ENCODE measurements at regions not wholly inside any gene's neighbourhood (a gene's known extent, or its start where the extent isn't known, plus 50 kb on each side); places are given as distances from the start of the nearest gene placed in this dataset.

DNA sequence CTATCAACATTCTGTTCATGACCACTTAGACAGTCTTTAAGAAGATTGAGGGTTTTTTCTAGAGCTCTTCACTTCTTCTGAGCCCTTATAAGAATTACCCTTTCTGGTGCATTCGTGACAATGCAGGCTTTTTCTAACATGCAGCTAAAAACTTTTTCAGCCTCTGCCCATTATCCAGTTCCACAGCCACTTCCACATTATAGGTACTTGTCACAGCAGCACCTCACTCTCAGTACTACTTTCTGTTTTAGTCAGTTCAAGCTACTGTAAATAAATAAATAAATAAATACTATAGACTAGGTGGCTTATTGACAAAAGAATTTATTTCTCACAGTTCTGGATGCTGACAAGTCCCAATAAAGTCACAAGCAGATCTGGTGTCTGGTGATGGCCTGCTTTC is 284.4 kb upstream of the PKN2 start:
- Histone ChIP-seq H3K36me3 (ENCODE audit: control insufficient read depth, insufficient read depth, low read length) (no peaks in the 10 kb centered on the region), H3K9me3 (ENCODE audit: control insufficient read depth, low read length) (no peaks in the 10 kb centered on the region), H3K27ac (ENCODE audit: low read depth, low read length) (no peak overlapping the region), H3K4me1 (ENCODE audit: control insufficient read depth, insufficient read depth, low read length) (no peaks in the 10 kb centered on the region), H3K4me3 (ENCODE audit: low read length) (no peak overlapping the region), H3K9ac (ENCODE audit: extremely low read depth, low read length, poor library complexity, severe bottlenecking) (no peak overlapping the region), H3K27me3 (ENCODE audit: control insufficient read depth, insufficient read depth, low read length, poor library complexity, severe bottlenecking) (no peaks in the 10 kb centered on the region)
- no peak for DNase-seq
- 86 to 93% methylated on average over 1 of the region's 1 CpG for WGBS, 2 experiments (ENCODE audit: insufficient coverage in 1 of 2, insufficient read length in 1 of 2)
- Mint-ChIP-seq H3K27me3 (ENCODE audit: insufficient read depth) (no peaks in the 10 kb centered on the region), H3K36me3 (ENCODE audit: low read depth) (no peaks in the 10 kb centered on the region), H3K4me3 (no peak overlapping the region), H3K4me1 (peaks cover 2% of the 10 kb centered on the region), H3K9me3 (no peaks in the 10 kb centered on the region), H3K27ac (no peak overlapping the region)
- TF ChIP-seq CTCF (conservative IDR thresholded peaks at IDR 0.05) = no peak

DNA sequence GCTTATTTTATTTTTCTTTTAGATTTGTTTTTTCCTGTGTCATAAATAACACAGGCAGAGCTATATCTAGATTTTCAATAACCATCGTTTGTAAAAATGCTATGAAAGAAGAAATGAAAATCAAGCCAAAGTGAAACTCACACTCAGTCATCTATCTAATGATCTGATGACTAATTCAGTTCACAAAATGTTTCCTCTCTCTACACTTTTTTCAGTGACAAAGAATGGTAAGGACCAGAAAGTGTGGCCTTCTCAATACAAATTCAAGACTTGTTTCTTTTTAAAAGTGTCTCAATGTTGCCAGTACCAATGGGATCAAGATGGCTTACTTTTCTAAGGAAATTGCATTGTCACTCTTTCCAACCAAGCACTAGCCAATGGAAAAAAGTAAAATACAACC is 282.8 kb upstream of the PKN2 start:
- H3K27me3 Mint-ChIP-seq (ENCODE audit: insufficient read depth) = no peaks in the 10 kb centered on the region
- no peak for DNase-seq
- no peaks in the 10 kb centered on the region for H3K36me3 ChIP-seq (ENCODE audit: control insufficient read depth, insufficient read depth, low read length)
- no peak overlapping the region for H3K27ac ChIP-seq (ENCODE audit: low read depth, low read length)
- H3K27me3 ChIP-seq (ENCODE audit: control insufficient read depth, insufficient read depth, low read length, poor library complexity, severe bottlenecking) = no peaks in the 10 kb centered on the region
- no peaks in the 10 kb centered on the region for H3K36me3 Mint-ChIP-seq (ENCODE audit: low read depth)
- no peak for TF ChIP-seq CTCF (conservative IDR thresholded peaks at IDR 0.05)
- WGBS, 2 experiments (ENCODE audit: insufficient coverage in 1 of 2, insufficient read length in 1 of 2) = 67 to 93% methylated on average over 1 of the region's 1 CpG
- H3K4me1 Mint-ChIP-seq = peaks cover 4% of the 10 kb centered on the region
- H3K4me3 Mint-ChIP-seq = no peak overlapping the region
- no peak overlapping the region for H3K9ac ChIP-seq (ENCODE audit: extremely low read depth, low read length, poor library complexity, severe bottlenecking)
- no peak overlapping the region for H3K4me3 ChIP-seq (ENCODE audit: low read length)
- H3K9me3 Mint-ChIP-seq = no peaks in the 10 kb centered on the region
- H3K4me1 ChIP-seq (ENCODE audit: control insufficient read depth, insufficient read depth, low read length) = no peaks in the 10 kb centered on the region
- H3K9me3 ChIP-seq (ENCODE audit: control insufficient read depth, low read length) = no peaks in the 10 kb centered on the region
- no peak overlapping the region for H3K27ac Mint-ChIP-seq

GRCh38 chr1:88404582-88404981 is 279.5 kb upstream of the PKN2 start:
- Histone ChIP-seq H3K9me3 (ENCODE audit: control insufficient read depth, low read length) (no peaks in the 10 kb centered on the region), H3K27ac (ENCODE audit: low read depth, low read length) (no peak overlapping the region), H3K4me1 (ENCODE audit: control insufficient read depth, insufficient read depth, low read length) (no peaks in the 10 kb centered on the region), H3K9ac (ENCODE audit: extremely low read depth, low read length, poor library complexity, severe bottlenecking) (no peak overlapping the region), H3K36me3 (ENCODE audit: control insufficient read depth, insufficient read depth, low read length) (no peaks in the 10 kb centered on the region), H3K27me3 (ENCODE audit: control insufficient read depth, insufficient read depth, low read length, poor library complexity, severe bottlenecking) (no peaks in the 10 kb centered on the region), H3K4me3 (ENCODE audit: low read length) (no peak overlapping the region)
- Mint-ChIP-seq H3K27ac (no peak overlapping the region), H3K27me3 (ENCODE audit: insufficient read depth) (no peaks in the 10 kb centered on the region), H3K9me3 (peaks cover 6% of the 10 kb centered on the region), H3K4me1 (peaks cover 4% of the 10 kb centered on the region), H3K4me3 (no peak overlapping the region), H3K36me3 (ENCODE audit: low read depth) (no peaks in the 10 kb centered on the region)
- DNase-seq = no peak
- TF ChIP-seq CTCF (conservative IDR thresholded peaks at IDR 0.05) = no peak
- WGBS, 2 experiments (ENCODE audit: insufficient coverage in 1 of 2, insufficient read length in 1 of 2) = 46 to 77% methylated on average over 4 to 5 of the region's 5 CpGs
